Psoas muscle (tissue), 7 donors: ENCODE measurements at regions not wholly inside any gene's neighbourhood (a gene's known extent, or its start where the extent isn't known, plus 50 kb on each side); places are given as distances from the start of the nearest gene placed in this dataset.
"Not testable (repeated sequence)": the region's sequence is repeated elsewhere in the genome, so short reads cannot be mapped to it uniquely, and the experiment has no call there.

Experiments used
- ATAC-seq, 4 donors: fragments of 200-7000 bp; cut with Tn5 transposase; one replicate each; pipeline ENCODE4 v1.9.1; 2020; ENCODE audit warnings: moderate library complexity in 3 of 4, mild to moderate bottlenecking in 2 of 4
- DNase-seq, 2 donors: peaks; one replicate each; pipeline ENCODE4 v3.0.0-alpha.2; 2020
- H3K27ac ChIP-seq: fragments of 200-600 bp; one replicate; pipeline ENCODE4 v1.8.0; 2022
- H3K27me3 ChIP-seq, 3 donors: fragments of 200-600 bp in 1 of 3; one replicate each; pipeline versions ENCODE4 v1.6.1 to v1.8.0; 2013 to 2022; ENCODE audit warnings: low read length in 2 of 3, mild to moderate bottlenecking in 2 of 3, moderate library complexity in 1 of 3; ENCODE audit not compliant: insufficient read depth in 3 of 3
- H3K36me3 ChIP-seq, 2 donors: fragments of 200-600 bp in 1 of 2; one replicate each; pipeline versions ENCODE4 v1.6.1 to v1.8.0; 2013 to 2022; ENCODE audit warnings: low read depth in 1 of 2, mild to moderate bottlenecking in 1 of 2, moderate library complexity in 1 of 2; ENCODE audit not compliant: insufficient read depth in 1 of 2
- H3K4me1 ChIP-seq: fragments of 200-600 bp; one replicate; pipeline ENCODE4 v1.8.0; 2022
- H3K4me3 ChIP-seq: fragments of 200-600 bp; one replicate; pipeline ENCODE4 v1.8.0; 2022; ENCODE audit warnings: mild to moderate bottlenecking
- H3K9me3 ChIP-seq: fragments of 200-600 bp; one replicate; pipeline ENCODE4 v1.8.0; 2022
- WGBS, 3 donors: extraction: QIAGEN DNeasy Blood & Tissue Kit; methylation state at CpG; one replicate each; pipeline versions ENCODE4 v1.1.6 to v1.1.7; 2013; 5-methylcytosine and 5-hydroxymethylcytosine counted together
- intact Hi-C, 2 donors: fragments of 100-400 bp; cut with DNase I; formaldehyde crosslinking; loops; one replicate each; pipeline versions ENCODE4 v1.11.0 to v1.14.2; 2022
- TF ChIP-seq, protein P1 (sequence below): fragments of 200-600 bp; IDR thresholded peaks from one replicate; pipeline ENCODE4 v1.8.0; 2022; ENCODE audit warnings: antibody characterized with exemption
- donor health status: healthy with polysubstance abuse.
- donor health status: DM: no; HTN: no; CAD: no; lungs with moderate emphysema.
- donor health status: Bipolar disorder and iron deficiency.
- donor health status: healthy.
- donor health status: DM: yes; HTN: yes; CAD: no.
- donor health status: DM: no; HTN: no; CAD: no.
- donor health status: DM: yes; HTN: yes; CAD: no.

GRCh38 chr6:116994447-116994846 is 117.4 kb downstream of the RFX6 start:
- TF ChIP-seq, protein P1, sequence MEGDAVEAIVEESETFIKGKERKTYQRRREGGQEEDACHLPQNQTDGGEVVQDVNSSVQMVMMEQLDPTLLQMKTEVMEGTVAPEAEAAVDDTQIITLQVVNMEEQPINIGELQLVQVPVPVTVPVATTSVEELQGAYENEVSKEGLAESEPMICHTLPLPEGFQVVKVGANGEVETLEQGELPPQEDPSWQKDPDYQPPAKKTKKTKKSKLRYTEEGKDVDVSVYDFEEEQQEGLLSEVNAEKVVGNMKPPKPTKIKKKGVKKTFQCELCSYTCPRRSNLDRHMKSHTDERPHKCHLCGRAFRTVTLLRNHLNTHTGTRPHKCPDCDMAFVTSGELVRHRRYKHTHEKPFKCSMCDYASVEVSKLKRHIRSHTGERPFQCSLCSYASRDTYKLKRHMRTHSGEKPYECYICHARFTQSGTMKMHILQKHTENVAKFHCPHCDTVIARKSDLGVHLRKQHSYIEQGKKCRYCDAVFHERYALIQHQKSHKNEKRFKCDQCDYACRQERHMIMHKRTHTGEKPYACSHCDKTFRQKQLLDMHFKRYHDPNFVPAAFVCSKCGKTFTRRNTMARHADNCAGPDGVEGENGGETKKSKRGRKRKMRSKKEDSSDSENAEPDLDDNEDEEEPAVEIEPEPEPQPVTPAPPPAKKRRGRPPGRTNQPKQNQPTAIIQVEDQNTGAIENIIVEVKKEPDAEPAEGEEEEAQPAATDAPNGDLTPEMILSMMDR, result no peak
- H3K27ac ChIP-seq, result no peak overlapping the region
- no peak for DNase-seq
- H3K9me3 ChIP-seq, result no peaks in the 10 kb centered on the region
- 90 to 93% (median 92%) methylated on average over 5 of the region's 5 CpGs for WGBS, 3 donors
- intact Hi-C loops, result no loop called here
- no peak for ATAC-seq
- no peaks in the 10 kb centered on the region for H3K36me3 ChIP-seq
- H3K4me3 ChIP-seq, result no peak overlapping the region
- H3K4me1 ChIP-seq, result peaks cover 19% of the 10 kb centered on the region
- no peaks in the 10 kb centered on the region for H3K27me3 ChIP-seq

- TF ChIP-seq, protein P1, result no peak
- Histone ChIP-seq H3K4me1 (peaks cover 12% of the 10 kb centered on the region), H3K9me3 (no peaks in the 10 kb centered on the region), H3K4me3 (no peak overlapping the region), H3K27me3 (no peaks in the 10 kb centered on the region), H3K36me3 (no peaks in the 10 kb centered on the region), H3K27ac (no peak overlapping the region)
- 54 to 65% (median 61%) methylated on average over 5 of the region's 5 CpGs for WGBS, 3 donors
- ATAC-seq, result no peak
- intact Hi-C loops, result no loop called here
- DNase-seq, result no peak
Measured at GRCh38 chr6:116996842-116997241, 119.8 kb downstream of the RFX6 start.

- peaks cover 5% of the 10 kb centered on the region for H3K4me1 ChIP-seq
- WGBS, 3 donors, result 88 to 93% (median 92%) methylated on average over 6 of the region's 6 CpGs
- H3K27ac ChIP-seq, result no peak overlapping the region
- no peak for DNase-seq
- no peak for ATAC-seq
- no peak overlapping the region for H3K4me3 ChIP-seq
- intact Hi-C loops, result no loop called here
- no peaks in the 10 kb centered on the region for H3K9me3 ChIP-seq
- no peaks in the 10 kb centered on the region for H3K27me3 ChIP-seq
- H3K36me3 ChIP-seq, result no peaks in the 10 kb centered on the region
- TF ChIP-seq, protein P1, result no peak
Measured at GRCh38 chr6:116997496-116997895, 120.5 kb downstream of the RFX6 start.

DNA sequence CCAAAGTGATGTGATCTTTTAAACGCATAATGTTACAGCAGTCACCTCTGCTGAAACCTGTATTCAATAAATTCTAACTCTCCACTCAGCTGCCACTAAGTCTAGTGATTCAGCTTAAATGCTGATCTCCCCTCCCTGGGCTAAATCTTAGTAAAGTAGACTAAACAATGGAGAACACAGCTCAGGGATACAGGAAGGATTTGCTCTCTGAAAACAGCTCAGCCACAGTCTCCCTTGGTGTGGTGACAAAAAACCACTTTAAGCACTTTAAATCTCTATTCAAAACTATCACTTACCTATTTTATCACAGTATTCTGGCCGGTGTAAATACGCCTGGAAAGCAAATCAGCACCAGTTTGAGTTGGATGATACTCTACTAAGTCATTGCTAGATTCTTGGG is 130.6 kb downstream of the RFX6 start:
- DNase-seq, result no peak
- H3K27ac ChIP-seq, result no peak overlapping the region
- ATAC-seq, result no peak
- no peaks in the 10 kb centered on the region for H3K4me1 ChIP-seq
- no peak overlapping the region for H3K4me3 ChIP-seq
- intact Hi-C loops, result no loop called here
- TF ChIP-seq, protein P1, result no peak
- H3K36me3 ChIP-seq, result no peaks in the 10 kb centered on the region
- no peaks in the 10 kb centered on the region for H3K9me3 ChIP-seq
- 73 to 77% (median 73%) methylated on average over 3 of the region's 3 CpGs for WGBS, 3 donors
- no peaks in the 10 kb centered on the region for H3K27me3 ChIP-seq

GRCh38 chr6:117008618-117009017 is 131.6 kb downstream of the RFX6 start:
- Histone ChIP-seq H3K9me3 (no peaks in the 10 kb centered on the region), H3K4me1 (no peaks in the 10 kb centered on the region), H3K27me3 (no peaks in the 10 kb centered on the region), H3K4me3 (no peak overlapping the region), H3K27ac (no peak overlapping the region), H3K36me3 (no peaks in the 10 kb centered on the region)
- TF ChIP-seq, protein P1, result no peak
- intact Hi-C loops, result no loop called here
- WGBS, 3 donors, result 91 to 92% (median 91%) methylated on average over 3 of the region's 3 CpGs
- no peak for DNase-seq
- ATAC-seq, result no peak

- H3K36me3 ChIP-seq, H3K4me1 ChIP-seq, ATAC-seq, intact Hi-C loops, H3K9me3 ChIP-seq, H3K27me3 ChIP-seq, H3K4me3 ChIP-seq, H3K27ac ChIP-seq: not testable (repeated sequence)
- peak in 1 of 2 donors; percentile 26 for DNase-seq
- 94 to 96% (median 94%) methylated on average over 24 to 43 of the region's 43 CpGs for WGBS, 3 donors
Measured at GRCh38 chr6:117014641-117015473, 137.8 kb downstream of the RFX6 start.

GRCh38 chr6:117015474-117015804 is 138.4 kb downstream of the RFX6 start:
- H3K27ac ChIP-seq, H3K36me3 ChIP-seq, DNase-seq, ATAC-seq, H3K4me3 ChIP-seq, H3K27me3 ChIP-seq, intact Hi-C loops, H3K4me1 ChIP-seq, H3K9me3 ChIP-seq: not testable (repeated sequence)
- WGBS, 3 donors, result 87 to 88% (median 87%) methylated on average over 4 of the region's 4 CpGs
